ENCODE measurements at regions not wholly inside any gene's neighbourhood (a gene's known extent, or its start where the extent isn't known, plus 50 kb on each side); places are given as distances from the start of the nearest gene placed in this dataset.

- no peak for TF ChIP-seq POLR2A (IDR thresholded peaks at IDR 0.05)
- TF ChIP-seq POLR2AphosphoS5 (IDR thresholded peaks at IDR 0.05) = no peak
These were observed 203.6 kb upstream of the CELF2 start for GRCh38 chr10:10814069-10814468.
